Upper lobe of left lung (tissue), 6 donors: ENCODE measurements at regions not wholly inside any gene's neighbourhood (a gene's known extent, or its start where the extent isn't known, plus 50 kb on each side); places are given as distances from the start of the nearest gene placed in this dataset.

Experiments used
- ATAC-seq, 2 donors: fragments of 200-7000 bp; cut with Tn5 transposase; one replicate each; pipeline ENCODE4 v1.9.1; 2022; ENCODE audit warnings: mild to moderate bottlenecking in 2 of 2, moderate library complexity in 2 of 2; ENCODE audit not compliant: low FRiP score in 2 of 2
- DNase-seq, 2 donors: peaks; one replicate each; pipeline ENCODE4 v3.0.0-alpha.2; 2019 to 2020
- H3K27ac ChIP-seq, 4 donors: fragments of 200-600 bp; sonication (generic); one replicate each; pipeline ENCODE4 v1.5.1; 2016 to 2019
- H3K27me3 ChIP-seq, 4 donors: fragments of 200-600 bp; sonication (generic); one replicate each; pipeline ENCODE4 v1.5.1; 2017 to 2019
- H3K36me3 ChIP-seq, 4 donors: fragments of 200-600 bp; sonication (generic); one replicate each; pipeline ENCODE4 v1.5.1; 2016 to 2019
- H3K4me1 ChIP-seq, 4 donors: fragments of 200-600 bp; sonication (generic); one replicate each; pipeline ENCODE4 v1.5.1; 2018 to 2019
- H3K4me3 ChIP-seq, 4 donors: fragments of 200-600 bp; sonication (generic); one replicate each; pipeline ENCODE4 v1.5.1; 2017 to 2019; ENCODE audit warnings: mild to moderate bottlenecking in 2 of 4, moderate library complexity in 1 of 4
- H3K9me3 ChIP-seq, 4 donors: fragments of 200-600 bp; sonication (generic); one replicate each; pipeline ENCODE4 v1.5.1; 2018 to 2019
- EP300 ChIP-seq, 4 donors: sonication (generic); formaldehyde crosslinking; IDR thresholded peaks; one replicate each; pipeline ENCODE4 v1.5.1; 2017; ENCODE audit warnings: antibody characterized with exemption in 4 of 4, control low read depth in 2 of 4
- POLR2A ChIP-seq, 4 donors: fragments of 450-650 bp; IDR thresholded peaks; one replicate each; pipeline ENCODE4 v1.5.1; 2016 to 2017; ENCODE audit warnings: antibody characterized with exemption in 4 of 4, mild to moderate bottlenecking in 2 of 4
- POLR2AphosphoS5 ChIP-seq, 2 donors: sonication (generic); formaldehyde crosslinking; IDR thresholded peaks; one replicate each; pipeline ENCODE4 v1.5.1; 2017; ENCODE audit warnings: antibody characterized with exemption in 2 of 2
- WGBS, 2 donors: methylation state at CpG; one replicate each; pipeline ENCODE4 v1.1.5; 2017 to 2018; 5-methylcytosine and 5-hydroxymethylcytosine counted together
- TF ChIP-seq, protein P1 (sequence below), 6 experiments: fragments of 450-650 bp in 4 of 6; fragments of 200-600 bp in 2 of 6; sonication (generic) in 2 of 6; IDR thresholded peaks; one replicate each; pipeline ENCODE4 v1.5.1; 2016 to 2019; ENCODE audit warnings: antibody characterized with exemption in 6 of 6
- donor health status: DM: no; HTN: no; CAD: no; lungs with moderate emphysema.
- donor health status: DM: no; HTN: yes; CAD: no; lungs with severe emphysema.

DNA sequence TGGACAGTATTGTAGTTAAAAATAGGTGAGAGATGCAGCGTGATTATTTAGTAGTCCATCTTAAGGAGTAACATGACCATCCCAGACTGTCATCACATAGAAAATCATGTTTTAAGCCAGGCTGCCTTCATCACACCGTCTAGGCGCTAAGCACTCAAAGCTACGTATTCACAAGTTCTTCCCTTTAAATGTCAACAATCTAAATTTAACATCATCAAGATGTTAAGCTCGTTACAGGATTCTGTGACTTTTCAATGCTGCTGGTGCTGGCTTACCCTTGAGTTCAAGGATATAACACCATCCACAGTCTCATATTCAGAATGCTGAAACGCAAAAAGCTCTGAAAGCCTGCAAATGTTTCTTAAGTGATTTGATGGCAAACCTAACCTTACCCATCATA, 109.5 kb upstream of the CDCA7L start:
- Histone ChIP-seq H3K27me3 (no peaks in the 10 kb centered on the region), H3K4me1 (no peaks in the 10 kb centered on the region), H3K36me3 (no peaks in the 10 kb centered on the region), H3K9me3 (no peaks in the 10 kb centered on the region), H3K4me3 (no peak overlapping the region), H3K27ac (no peak overlapping the region)
- TF ChIP-seq POLR2AphosphoS5 (IDR thresholded peaks at IDR 0.05) (no peak), EP300 (IDR thresholded peaks at IDR 0.05) (no peak), POLR2A (IDR thresholded peaks at IDR 0.05) (no peak)
- TF ChIP-seq, protein P1, sequence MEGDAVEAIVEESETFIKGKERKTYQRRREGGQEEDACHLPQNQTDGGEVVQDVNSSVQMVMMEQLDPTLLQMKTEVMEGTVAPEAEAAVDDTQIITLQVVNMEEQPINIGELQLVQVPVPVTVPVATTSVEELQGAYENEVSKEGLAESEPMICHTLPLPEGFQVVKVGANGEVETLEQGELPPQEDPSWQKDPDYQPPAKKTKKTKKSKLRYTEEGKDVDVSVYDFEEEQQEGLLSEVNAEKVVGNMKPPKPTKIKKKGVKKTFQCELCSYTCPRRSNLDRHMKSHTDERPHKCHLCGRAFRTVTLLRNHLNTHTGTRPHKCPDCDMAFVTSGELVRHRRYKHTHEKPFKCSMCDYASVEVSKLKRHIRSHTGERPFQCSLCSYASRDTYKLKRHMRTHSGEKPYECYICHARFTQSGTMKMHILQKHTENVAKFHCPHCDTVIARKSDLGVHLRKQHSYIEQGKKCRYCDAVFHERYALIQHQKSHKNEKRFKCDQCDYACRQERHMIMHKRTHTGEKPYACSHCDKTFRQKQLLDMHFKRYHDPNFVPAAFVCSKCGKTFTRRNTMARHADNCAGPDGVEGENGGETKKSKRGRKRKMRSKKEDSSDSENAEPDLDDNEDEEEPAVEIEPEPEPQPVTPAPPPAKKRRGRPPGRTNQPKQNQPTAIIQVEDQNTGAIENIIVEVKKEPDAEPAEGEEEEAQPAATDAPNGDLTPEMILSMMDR (IDR thresholded peaks at IDR 0.05): no peak
- 67 to 76% methylated on average over 6 of the region's 6 CpGs for WGBS, 2 donors
- DNase-seq (no peak), ATAC-seq (no peak)

DNA sequence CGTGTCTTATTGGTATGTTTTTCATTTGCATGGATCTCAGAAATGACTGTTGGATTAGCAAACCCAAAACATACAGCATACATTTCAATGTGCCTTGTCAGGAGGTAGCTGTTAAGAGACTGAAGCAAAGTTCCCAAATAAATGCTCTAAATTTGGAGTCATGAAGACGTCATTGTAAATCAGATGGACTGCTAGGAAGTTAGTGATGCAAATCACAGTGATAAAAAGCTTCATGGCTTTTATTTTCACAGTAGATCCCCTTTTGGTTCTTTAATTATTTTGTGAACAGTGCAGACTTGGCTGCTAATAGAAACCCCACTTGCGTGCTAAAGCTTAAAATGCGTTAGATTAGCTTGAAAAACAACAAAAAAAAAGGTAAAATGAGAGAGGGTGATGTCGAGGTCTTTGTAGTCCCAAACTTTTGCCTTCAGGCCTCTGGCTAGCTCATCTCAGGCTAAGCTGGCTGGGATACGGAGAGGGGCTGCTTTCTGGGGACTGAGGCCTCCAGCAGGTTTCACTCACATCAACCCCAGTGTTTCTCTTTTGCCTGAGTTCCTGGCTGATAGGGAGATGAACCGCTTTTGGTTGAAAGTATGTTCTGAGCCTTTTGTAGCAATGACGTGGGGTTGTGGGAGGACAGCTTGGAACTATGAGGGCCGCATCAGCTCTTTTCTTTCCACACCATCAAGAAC, 107.1 kb upstream of the CDCA7L start:
- Histone ChIP-seq H3K4me1 (no peaks in the 10 kb centered on the region), H3K27me3 (no peaks in the 10 kb centered on the region), H3K9me3 (no peaks in the 10 kb centered on the region), H3K27ac (no peak overlapping the region), H3K36me3 (no peaks in the 10 kb centered on the region), H3K4me3 (no peak overlapping the region)
- ATAC-seq: no peak
- 82 to 83% methylated on average over 9 of the region's 9 CpGs for whole genome bisulfite sequencing, 2 donors
- TF ChIP-seq POLR2A (IDR thresholded peaks at IDR 0.05) (no peak), EP300 (IDR thresholded peaks at IDR 0.05) (no peak), POLR2AphosphoS5 (IDR thresholded peaks at IDR 0.05) (no peak)
- TF ChIP-seq, protein P1 (IDR thresholded peaks at IDR 0.05): no peak
- no peak for DNase-seq

DNA sequence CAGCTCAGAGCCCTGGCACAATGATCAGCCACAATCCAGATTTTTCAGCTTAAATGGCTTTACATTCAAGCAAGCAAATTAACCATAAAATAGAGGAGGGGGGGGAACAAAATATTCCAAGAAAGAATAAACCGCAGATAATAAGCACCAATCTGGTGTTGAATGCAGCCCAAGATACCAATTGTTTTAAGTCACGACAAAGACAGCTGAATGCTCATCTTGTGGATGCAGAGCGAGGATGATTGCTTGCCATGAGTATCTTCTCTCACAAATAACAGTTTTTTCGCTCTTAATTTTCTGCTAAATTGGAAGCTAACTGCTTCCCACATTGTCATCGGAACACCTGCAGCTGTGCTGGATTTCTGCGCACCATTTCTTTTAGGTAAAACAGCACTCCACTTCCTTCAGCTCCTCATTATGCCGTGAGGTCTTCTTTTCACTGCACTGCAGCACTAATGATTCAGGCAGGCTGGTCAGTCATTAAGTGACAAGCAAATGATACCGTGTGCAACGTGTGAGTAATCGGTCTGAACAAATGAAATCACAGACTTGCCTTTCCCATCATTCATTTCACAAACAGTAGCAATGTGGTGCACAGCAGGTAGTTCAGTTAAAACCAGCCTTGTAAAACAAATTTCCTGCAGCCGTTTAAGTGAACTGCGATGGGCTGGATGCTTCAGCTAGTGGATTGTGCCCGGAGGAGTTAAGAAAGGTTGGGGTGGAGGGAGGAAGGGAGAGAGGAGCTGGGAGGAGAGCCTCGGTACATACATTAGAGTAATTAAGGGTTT, 106.4 kb upstream of the CDCA7L start:
- DNase-seq: no peak
- Histone ChIP-seq H3K27me3 (no peaks in the 10 kb centered on the region), H3K36me3 (no peaks in the 10 kb centered on the region), H3K27ac (no peak overlapping the region), H3K4me3 (no peak overlapping the region), H3K4me1 (no peaks in the 10 kb centered on the region), H3K9me3 (no peaks in the 10 kb centered on the region)
- 70 to 74% methylated on average over 14 of the region's 14 CpGs for WGBS, 2 donors
- TF ChIP-seq, protein P1 (IDR thresholded peaks at IDR 0.05): no peak
- TF ChIP-seq POLR2A (IDR thresholded peaks at IDR 0.05) (no peak), EP300 (IDR thresholded peaks at IDR 0.05) (no peak), POLR2AphosphoS5 (IDR thresholded peaks at IDR 0.05) (no peak)
- no peak for ATAC-seq

DNA sequence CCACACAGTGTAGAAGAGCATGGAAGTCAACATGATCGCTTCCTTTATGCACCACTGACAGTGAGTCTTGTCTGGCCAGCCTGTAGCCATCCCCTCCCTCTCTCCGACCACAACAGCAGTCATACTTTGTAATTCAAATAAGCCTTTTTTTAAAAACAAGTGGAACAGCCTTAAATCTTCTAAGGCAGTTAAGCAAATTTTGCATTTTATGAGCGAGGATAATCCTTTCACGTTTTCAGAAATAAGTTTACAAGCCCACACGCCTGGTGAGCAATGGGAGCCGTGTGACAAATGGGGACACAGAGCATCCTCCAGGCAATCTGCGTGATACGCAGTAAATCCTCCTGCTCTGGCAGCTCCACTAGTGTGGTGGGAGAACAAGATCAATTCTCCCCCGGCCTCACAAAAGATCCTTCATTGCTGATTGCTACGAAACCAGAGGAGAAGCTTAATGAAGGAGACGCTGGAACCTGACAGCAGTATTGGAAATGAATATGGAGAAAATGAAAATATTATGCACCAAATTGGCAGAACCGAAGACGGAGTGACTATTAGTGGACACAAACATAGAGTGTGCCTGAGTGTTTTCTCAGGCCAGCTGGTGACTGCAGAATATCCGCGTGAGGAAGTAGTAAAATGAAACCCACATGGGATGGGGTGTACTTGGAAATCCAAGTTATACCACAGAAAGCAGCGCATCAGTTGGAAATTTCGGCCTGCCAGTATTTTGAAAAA, 104.2 kb upstream of the CDCA7L start:
- H3K27me3 ChIP-seq: no peaks in the 10 kb centered on the region
- DNase-seq (no peak), ATAC-seq (no peak)
- 88 to 89% methylated on average over 17 of the region's 17 CpGs for WGBS, 2 donors
- H3K36me3 ChIP-seq: no peaks in the 10 kb centered on the region
- H3K27ac ChIP-seq: no peak overlapping the region
- H3K4me1 ChIP-seq: no peaks in the 10 kb centered on the region
- no peaks in the 10 kb centered on the region for H3K9me3 ChIP-seq
- TF ChIP-seq, protein P1 (IDR thresholded peaks at IDR 0.05): no peak
- TF ChIP-seq EP300 (IDR thresholded peaks at IDR 0.05): no peak
- TF ChIP-seq POLR2A (IDR thresholded peaks at IDR 0.05): no peak
- TF ChIP-seq POLR2AphosphoS5 (IDR thresholded peaks at IDR 0.05): no peak
- H3K4me3 ChIP-seq: no peak overlapping the region
